ENCODE measurements at regions not wholly inside any gene's neighbourhood (a gene's known extent, or its start where the extent isn't known, plus 50 kb on each side); places are given as distances from the start of the nearest gene placed in this dataset.

DNA sequence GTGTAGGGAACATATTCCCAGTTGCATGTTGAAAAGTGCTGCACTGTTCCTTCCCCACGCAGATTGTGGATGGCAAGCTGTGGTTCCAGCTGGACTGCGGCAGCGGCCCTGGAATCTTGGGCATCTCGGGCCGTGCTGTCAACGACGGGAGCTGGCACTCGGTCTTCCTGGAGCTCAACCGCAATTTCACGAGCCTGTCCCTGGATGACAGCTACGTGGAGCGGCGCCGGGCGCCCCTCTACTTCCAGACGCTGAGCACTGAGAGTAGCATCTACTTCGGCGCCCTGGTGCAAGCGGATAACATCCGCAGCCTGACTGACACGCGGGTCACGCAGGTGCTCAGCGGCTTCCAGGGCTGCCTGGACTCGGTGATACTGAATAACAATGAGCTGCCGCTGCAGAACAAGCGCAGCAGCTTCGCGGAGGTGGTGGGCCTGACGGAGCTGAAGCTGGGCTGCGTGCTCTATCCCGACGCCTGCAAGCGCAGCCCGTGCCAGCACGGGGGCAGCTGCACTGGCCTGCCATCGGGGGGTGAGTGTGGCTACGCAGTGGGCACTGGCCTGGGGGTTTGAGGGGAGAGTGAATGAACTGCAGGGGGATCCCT is 102.7 kb upstream of the MTNR1B start:
- ChIA-PET CTCF (no interaction called here), POLR2A (no interaction called here)
- H3K4me1 Mint-ChIP-seq, result no peaks in the 10 kb centered on the region
- intact Hi-C loops (cut with micrococcal nuclease), result no loop called here
- H3K27me3 Mint-ChIP-seq, result peaks cover 0 to 7% (median 3%) of the 10 kb centered on the region in 5 donors
- DNase-seq (no peak), ATAC-seq (no peak)
- no peaks in the 10 kb centered on the region for H3K36me3 Mint-ChIP-seq
- no peaks in the 10 kb centered on the region for H3K27me3 ChIP-seq (ENCODE audit: control insufficient read depth in 2 of 2, insufficient read depth in 2 of 2, low read length in 2 of 2)
- no peaks in the 10 kb centered on the region for H3K9me3 ChIP-seq (ENCODE audit: control insufficient read depth in 2 of 3, low read length in 3 of 3)
- H3K36me3 ChIP-seq (ENCODE audit: control insufficient read depth in 2 of 3, insufficient read depth in 3 of 3, low read length in 3 of 3), result no peaks in the 10 kb centered on the region
- H3K4me1 ChIP-seq (ENCODE audit: control insufficient read depth in 2 of 2, insufficient read depth in 2 of 2, low read length in 2 of 2), result no peaks in the 10 kb centered on the region
- H3K9me3 Mint-ChIP-seq, result peaks cover 0 to 3% (median 0%) of the 10 kb centered on the region in 11 donors
- H3K4me3 ChIP-seq (ENCODE audit: low read length), result no peak overlapping the region
- no peak overlapping the region for H3K27ac ChIP-seq (ENCODE audit: low read depth, low read length)
- H3K27ac Mint-ChIP-seq, result no peak overlapping the region
- no peak overlapping the region for H3K4me3 Mint-ChIP-seq

DNA sequence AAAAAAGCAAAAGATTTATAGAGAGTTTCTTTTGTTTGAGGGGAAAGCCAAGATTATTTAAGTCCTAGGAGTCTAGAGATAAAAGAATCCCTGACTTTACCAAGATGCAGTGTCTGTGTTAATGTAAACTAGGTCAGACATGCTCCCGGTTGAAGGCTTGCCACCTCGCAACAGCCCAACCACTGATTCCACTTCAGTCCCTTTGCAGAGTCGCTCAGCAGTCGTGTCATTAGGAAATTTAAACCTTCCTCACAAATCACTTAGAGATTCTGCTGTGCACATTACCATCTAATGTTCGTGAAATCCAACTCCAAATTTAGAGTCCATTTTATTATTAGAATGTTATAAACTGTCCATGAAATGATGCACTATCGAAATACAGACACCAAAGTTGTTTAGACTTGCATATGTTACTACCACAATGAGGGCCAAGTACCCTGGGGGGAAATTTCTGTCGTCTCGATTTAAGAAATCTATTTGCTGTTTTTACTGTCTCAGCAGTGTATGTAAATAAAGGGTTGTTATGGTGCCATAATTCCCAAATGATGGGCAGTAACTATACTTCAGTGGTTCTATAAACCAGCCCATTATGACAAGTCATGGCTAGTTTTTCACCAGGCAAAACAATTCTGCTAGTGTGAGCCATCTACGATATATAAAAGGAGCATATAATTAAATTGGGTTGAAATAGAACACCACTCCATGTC is 101.4 kb upstream of the MTNR1B start:
- H3K36me3 ChIP-seq (ENCODE audit: control insufficient read depth in 2 of 3, insufficient read depth in 3 of 3, low read length in 3 of 3), result no peaks in the 10 kb centered on the region
- H3K4me1 Mint-ChIP-seq, result no peaks in the 10 kb centered on the region
- H3K4me3 ChIP-seq (ENCODE audit: low read length), result no peak overlapping the region
- H3K4me3 Mint-ChIP-seq, result no peak overlapping the region
- H3K36me3 Mint-ChIP-seq, result no peaks in the 10 kb centered on the region
- peaks cover 0 to 3% (median 0%) of the 10 kb centered on the region in 11 donors for H3K9me3 Mint-ChIP-seq
- H3K9me3 ChIP-seq (ENCODE audit: control insufficient read depth in 2 of 3, low read length in 3 of 3), result no peaks in the 10 kb centered on the region
- intact Hi-C loops (cut with micrococcal nuclease), result no loop called here
- no peak overlapping the region for H3K27ac ChIP-seq (ENCODE audit: low read depth, low read length)
- H3K4me1 ChIP-seq (ENCODE audit: control insufficient read depth in 2 of 2, insufficient read depth in 2 of 2, low read length in 2 of 2), result no peaks in the 10 kb centered on the region
- ATAC-seq (no peak), DNase-seq (no peak)
- no peak overlapping the region for H3K27ac Mint-ChIP-seq
- H3K27me3 ChIP-seq (ENCODE audit: control insufficient read depth in 2 of 2, insufficient read depth in 2 of 2, low read length in 2 of 2), result no peaks in the 10 kb centered on the region
- POLR2A ChIA-PET, result no interaction called here
- H3K27me3 Mint-ChIP-seq, result peaks cover 0 to 7% (median 3%) of the 10 kb centered on the region in 5 donors
- CTCF ChIA-PET, result no interaction called here

DNA sequence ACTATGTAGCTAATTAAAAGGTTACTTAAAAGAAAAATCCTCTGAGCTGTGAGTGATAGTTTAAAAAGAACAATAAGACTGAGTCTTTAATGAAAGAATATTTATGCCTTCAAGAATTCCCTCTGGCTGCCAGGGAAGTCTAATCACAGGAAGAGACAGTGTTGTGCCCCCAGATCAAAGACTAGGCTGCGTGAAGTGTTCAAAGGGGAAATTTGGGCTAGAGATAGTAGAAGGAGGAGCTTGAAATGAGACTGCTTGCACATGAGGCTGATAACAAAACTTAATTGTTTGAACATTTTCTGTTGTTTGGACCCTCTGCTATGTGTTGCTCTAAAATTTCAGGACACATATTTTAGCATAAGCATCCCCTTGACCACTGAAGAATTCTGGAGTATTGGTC is 99.7 kb upstream of the MTNR1B start:
- no peak overlapping the region for H3K4me3 ChIP-seq (ENCODE audit: low read length)
- no peaks in the 10 kb centered on the region for H3K4me1 Mint-ChIP-seq
- ATAC-seq (no peak), DNase-seq (no peak)
- no peaks in the 10 kb centered on the region for H3K36me3 ChIP-seq (ENCODE audit: control insufficient read depth in 2 of 3, insufficient read depth in 3 of 3, low read length in 3 of 3)
- no peaks in the 10 kb centered on the region for H3K36me3 Mint-ChIP-seq
- no peak overlapping the region for H3K27ac Mint-ChIP-seq
- POLR2A ChIA-PET, result no interaction called here
- no peaks in the 10 kb centered on the region for H3K27me3 ChIP-seq (ENCODE audit: control insufficient read depth in 2 of 2, insufficient read depth in 2 of 2, low read length in 2 of 2)
- peaks cover 0 to 7% (median 3%) of the 10 kb centered on the region in 5 donors for H3K27me3 Mint-ChIP-seq
- H3K9me3 Mint-ChIP-seq, result peaks cover 0 to 3% (median 0%) of the 10 kb centered on the region in 11 donors
- H3K9me3 ChIP-seq (ENCODE audit: control insufficient read depth in 2 of 3, low read length in 3 of 3), result no peaks in the 10 kb centered on the region
- H3K4me1 ChIP-seq (ENCODE audit: control insufficient read depth in 2 of 2, insufficient read depth in 2 of 2, low read length in 2 of 2), result no peaks in the 10 kb centered on the region
- no peak overlapping the region for H3K4me3 Mint-ChIP-seq
- H3K27ac ChIP-seq (ENCODE audit: low read depth, low read length), result no peak overlapping the region
- CTCF ChIA-PET, result no interaction called here
- intact Hi-C loops (cut with micrococcal nuclease), result no loop called here

DNA sequence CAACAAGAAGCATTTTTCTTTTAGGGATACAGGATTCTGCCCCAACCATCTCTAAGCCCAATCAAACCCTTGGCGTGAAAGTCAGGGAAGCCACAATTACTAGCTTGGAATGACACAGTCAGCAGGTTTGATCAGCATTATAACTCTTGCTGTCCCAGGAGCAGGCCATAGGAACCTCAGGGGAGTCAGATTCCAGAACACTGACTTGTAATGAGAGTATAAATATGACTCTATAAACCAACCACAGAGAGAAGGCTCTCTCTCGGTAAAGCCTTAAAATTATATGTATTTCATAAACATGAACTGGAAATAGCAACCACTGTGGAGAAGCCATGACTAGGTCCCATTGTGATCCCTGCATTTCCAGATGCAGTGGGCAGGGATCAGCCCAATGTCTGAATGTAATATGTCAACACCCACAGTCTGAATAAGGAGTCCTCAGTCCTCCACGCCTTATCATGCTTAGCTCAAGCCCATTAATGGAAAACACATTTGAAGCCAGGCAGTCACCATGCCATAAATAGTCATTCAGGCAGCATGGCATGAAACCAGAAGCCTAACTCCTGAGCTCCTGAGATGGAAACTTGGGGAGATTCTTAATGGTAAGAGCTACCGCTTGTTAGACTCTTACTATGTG is 99.1 kb upstream of the MTNR1B start:
- Mint-ChIP-seq H3K4me1 (no peaks in the 10 kb centered on the region), H3K36me3 (no peaks in the 10 kb centered on the region), H3K4me3 (no peak overlapping the region), H3K27me3 (peaks cover 0 to 7% (median 3%) of the 10 kb centered on the region in 5 donors), H3K9me3 (peaks cover 0 to 3% (median 0%) of the 10 kb centered on the region in 11 donors), H3K27ac (no peak overlapping the region)
- ChIA-PET POLR2A (no interaction called here), CTCF (no interaction called here)
- no peaks in the 10 kb centered on the region for H3K4me1 ChIP-seq (ENCODE audit: control insufficient read depth in 2 of 2, insufficient read depth in 2 of 2, low read length in 2 of 2)
- no peak overlapping the region for H3K27ac ChIP-seq (ENCODE audit: low read depth, low read length)
- DNase-seq (no peak), ATAC-seq (no peak)
- intact Hi-C loops (cut with micrococcal nuclease), result no loop called here
- H3K36me3 ChIP-seq (ENCODE audit: control insufficient read depth in 2 of 3, insufficient read depth in 3 of 3, low read length in 3 of 3), result no peaks in the 10 kb centered on the region
- no peak overlapping the region for H3K4me3 ChIP-seq (ENCODE audit: low read length)
- H3K9me3 ChIP-seq (ENCODE audit: control insufficient read depth in 2 of 3, low read length in 3 of 3), result no peaks in the 10 kb centered on the region
- H3K27me3 ChIP-seq (ENCODE audit: control insufficient read depth in 2 of 2, insufficient read depth in 2 of 2, low read length in 2 of 2), result no peaks in the 10 kb centered on the region

DNA sequence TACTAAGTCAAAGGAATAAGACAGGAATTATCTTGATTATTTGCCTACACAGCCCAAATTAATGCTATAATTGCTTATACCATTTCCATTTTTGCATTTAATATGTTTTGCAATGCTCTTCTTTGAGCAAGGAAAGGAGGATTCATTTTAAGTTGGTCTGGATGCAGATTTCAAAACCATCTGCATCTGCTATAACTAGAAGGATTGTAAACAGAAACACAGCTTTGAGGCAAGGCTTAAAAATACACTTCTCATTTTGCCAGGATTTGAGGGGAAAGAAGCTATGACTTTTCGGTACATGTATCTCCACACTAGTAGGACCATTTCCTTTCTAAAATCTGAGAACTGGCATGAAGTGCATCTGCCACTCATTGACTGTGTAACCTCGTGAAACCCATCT is 95.9 kb upstream of the MTNR1B start:
- Histone ChIP-seq H3K4me1 (ENCODE audit: control insufficient read depth in 2 of 2, insufficient read depth in 2 of 2, low read length in 2 of 2) (no peaks in the 10 kb centered on the region), H3K27ac (ENCODE audit: low read depth, low read length) (no peak overlapping the region), H3K36me3 (ENCODE audit: control insufficient read depth in 2 of 3, insufficient read depth in 3 of 3, low read length in 3 of 3) (no peaks in the 10 kb centered on the region), H3K9me3 (ENCODE audit: control insufficient read depth in 2 of 3, low read length in 3 of 3) (no peaks in the 10 kb centered on the region), H3K27me3 (ENCODE audit: control insufficient read depth in 2 of 2, insufficient read depth in 2 of 2, low read length in 2 of 2) (no peaks in the 10 kb centered on the region), H3K4me3 (ENCODE audit: low read length) (no peak overlapping the region)
- ChIA-PET POLR2A (no interaction called here), CTCF (no interaction called here)
- intact Hi-C loops (cut with micrococcal nuclease), result no loop called here
- Mint-ChIP-seq H3K4me1 (no peaks in the 10 kb centered on the region), H3K27me3 (peaks cover 0 to 16% (median 3%) of the 10 kb centered on the region in 5 donors), H3K9me3 (no peaks in the 10 kb centered on the region), H3K27ac (no peak overlapping the region), H3K4me3 (no peak overlapping the region), H3K36me3 (no peaks in the 10 kb centered on the region)
- DNase-seq (no peak), ATAC-seq (no peak)

GRCh38 chr11:92875473-92875872 is 94.0 kb upstream of the MTNR1B start:
- no peak overlapping the region for H3K4me3 Mint-ChIP-seq
- H3K4me3 ChIP-seq (ENCODE audit: low read length), result no peak overlapping the region

GRCh38 chr11:92879086-92879485 is 90.4 kb upstream of the MTNR1B start:
- Histone ChIP-seq H3K36me3 (ENCODE audit: control insufficient read depth in 2 of 3, insufficient read depth in 3 of 3, low read length in 3 of 3) (no peaks in the 10 kb centered on the region), H3K4me1 (ENCODE audit: control insufficient read depth in 2 of 2, insufficient read depth in 2 of 2, low read length in 2 of 2) (no peaks in the 10 kb centered on the region), H3K27me3 (ENCODE audit: control insufficient read depth in 2 of 2, insufficient read depth in 2 of 2, low read length in 2 of 2) (no peaks in the 10 kb centered on the region), H3K9me3 (ENCODE audit: control insufficient read depth in 2 of 3, low read length in 3 of 3) (no peaks in the 10 kb centered on the region), H3K4me3 (ENCODE audit: low read length) (no peak overlapping the region), H3K27ac (ENCODE audit: low read depth, low read length) (no peak overlapping the region)
- H3K27me3 Mint-ChIP-seq, result peaks cover 0 to 14% (median 0%) of the 10 kb centered on the region in 5 donors
- ChIA-PET POLR2A (no interaction called here), CTCF (no interaction called here)
- intact Hi-C loops (cut with micrococcal nuclease), result no loop called here
- no peaks in the 10 kb centered on the region for H3K36me3 Mint-ChIP-seq
- no peak for DNase-seq
- no peaks in the 10 kb centered on the region for H3K4me1 Mint-ChIP-seq
- no peak for ATAC-seq
- no peak overlapping the region for H3K4me3 Mint-ChIP-seq
- no peak overlapping the region for H3K27ac Mint-ChIP-seq
- peaks cover 0 to 3% (median 0%) of the 10 kb centered on the region in 11 donors for H3K9me3 Mint-ChIP-seq

More at GRCh38 chr11:92875473-92875872, 94.0 kb upstream of the MTNR1B start:
- ATAC-seq (no peak), DNase-seq (no peak)
- Mint-ChIP-seq H3K27me3 (peaks cover 0 to 14% (median 0%) of the 10 kb centered on the region in 5 donors), H3K27ac (no peak overlapping the region), H3K9me3 (no peaks in the 10 kb centered on the region), H3K36me3 (no peaks in the 10 kb centered on the region), H3K4me1 (no peaks in the 10 kb centered on the region)
- Histone ChIP-seq H3K36me3 (ENCODE audit: control insufficient read depth in 2 of 3, insufficient read depth in 3 of 3, low read length in 3 of 3) (no peaks in the 10 kb centered on the region), H3K4me1 (ENCODE audit: control insufficient read depth in 2 of 2, insufficient read depth in 2 of 2, low read length in 2 of 2) (no peaks in the 10 kb centered on the region), H3K27ac (ENCODE audit: low read depth, low read length) (no peak overlapping the region), H3K27me3 (ENCODE audit: control insufficient read depth in 2 of 2, insufficient read depth in 2 of 2, low read length in 2 of 2) (no peaks in the 10 kb centered on the region), H3K9me3 (ENCODE audit: control insufficient read depth in 2 of 3, low read length in 3 of 3) (no peaks in the 10 kb centered on the region)
- intact Hi-C loops (cut with micrococcal nuclease), result no loop called here
- ChIA-PET POLR2A (no interaction called here), CTCF (no interaction called here)

Measured in naive thymus-derived CD4-positive, alpha-beta T cell (primary cell).